Ishikawa (cell line): ENCODE measurements at regions not wholly inside any gene's neighbourhood (a gene's known extent, or its start where the extent isn't known, plus 50 kb on each side); places are given as distances from the start of the nearest gene placed in this dataset.
A peak's percentile ranks its signal among the peaks of the same experiment; 100 is the strongest.

Experiments
- CEBPB ChIP-seq: IDR thresholded peaks from 2 replicates; pipeline ENCODE4 v1.6.1; 2012
- CREB1 ChIP-seq: IDR thresholded peaks from 2 replicates; pipeline ENCODE4 v1.6.1; 2012; ENCODE audit warnings: low read depth
- EGR1 ChIP-seq: IDR thresholded peaks from 2 replicates; pipeline ENCODE4 v1.6.1; 2012
- EP300 ChIP-seq: IDR thresholded peaks from 2 replicates; pipeline ENCODE4 v1.6.1; 2012; ENCODE audit warnings: borderline replicate concordance
- FOXM1 ChIP-seq: IDR thresholded peaks from 2 replicates; pipeline ENCODE4 v1.6.1; 2012; ENCODE audit warnings: low read depth, borderline replicate concordance
- MAX ChIP-seq: IDR thresholded peaks from 2 replicates; pipeline ENCODE4 v1.6.1; 2012
- NFIC ChIP-seq: IDR thresholded peaks from 2 replicates; pipeline ENCODE4 v1.6.1; 2012
- RAD21 ChIP-seq: IDR thresholded peaks from 2 replicates; pipeline ENCODE4 v1.6.1; 2012; ENCODE audit warnings: low read depth
- REST ChIP-seq: IDR thresholded peaks from 2 replicates; pipeline ENCODE4 v1.6.1; 2012; ENCODE audit warnings: low read depth, mild to moderate bottlenecking
- TAF1 ChIP-seq: IDR thresholded peaks from 2 replicates; pipeline ENCODE4 v1.6.1; 2012; ENCODE audit warnings: low read depth, mild to moderate bottlenecking
- TCF12 ChIP-seq: IDR thresholded peaks from 2 replicates; pipeline ENCODE4 v1.6.1; 2012; ENCODE audit warnings: low read depth
- TEAD4 ChIP-seq: IDR thresholded peaks from 2 replicates; pipeline ENCODE4 v1.6.1; 2012
- USF1 ChIP-seq: IDR thresholded peaks from 2 replicates; pipeline ENCODE4 v1.6.1; 2012
- YY1 ChIP-seq: IDR thresholded peaks from 2 replicates; pipeline ENCODE4 v1.6.1; 2012; ENCODE audit warnings: low read depth
- ZBTB7A ChIP-seq: IDR thresholded peaks from 2 replicates; pipeline ENCODE4 v1.6.1; 2012; ENCODE audit warnings: low read depth

- TF ChIP-seq FOXM1 (no peak), EGR1 (no peak)
These were observed 223.3 kb upstream of the SFSWAP start for GRCh38 chr12:131487388-131488124.

GRCh38 chr12:131489718-131490117 is 221.2 kb upstream of the SFSWAP start:
- no peak for TF ChIP-seq MAX
- no peak for TF ChIP-seq EGR1
- no peak for TF ChIP-seq NFIC
- TF ChIP-seq RAD21: no peak
- no peak for TF ChIP-seq REST
- no peak for TF ChIP-seq EP300
- no peak for TF ChIP-seq YY1
- no peak for TF ChIP-seq TEAD4
- no peak for TF ChIP-seq CEBPB
- no peak for TF ChIP-seq FOXM1
- no peak for TF ChIP-seq TCF12
- no peak for TF ChIP-seq CREB1

- no peak for TF ChIP-seq TEAD4
- TF ChIP-seq ZBTB7A: no peak
- no peak for TF ChIP-seq CEBPB
- no peak for TF ChIP-seq TAF1
- TF ChIP-seq MAX: no peak
- no peak for TF ChIP-seq REST
- no peak for TF ChIP-seq NFIC
- TF ChIP-seq EGR1: no peak
- TF ChIP-seq EP300: no peak
- TF ChIP-seq YY1: no peak
- TF ChIP-seq USF1: no peak
- TF ChIP-seq RAD21: no peak
- TF ChIP-seq CREB1: no peak
- TF ChIP-seq TCF12: no peak
- no peak for TF ChIP-seq FOXM1
These were observed 219.7 kb upstream of the SFSWAP start for GRCh38 chr12:131491155-131491554.

- no peak for TF ChIP-seq TAF1
These were observed 218.9 kb upstream of the SFSWAP start for GRCh38 chr12:131491916-131492490.

- TF ChIP-seq USF1 (peak; percentile 30; the same call in 1 of the 2 replicates), YY1 (no peak)
These were observed 217.6 kb upstream of the SFSWAP start for GRCh38 chr12:131493068-131493826.

- no peak for TF ChIP-seq YY1
These were observed 216.7 kb upstream of the SFSWAP start for GRCh38 chr12:131494216-131494615.
